Loucy (cell line): ENCODE measurements at regions not wholly inside any gene's neighbourhood (a gene's known extent, or its start where the extent isn't known, plus 50 kb on each side); places are given as distances from the start of the nearest gene placed in this dataset.

Experiments
- H2AFZ ChIP-seq: fragments of 200-600 bp; sonication (generic); 2 replicates; pipeline ENCODE4 v1.6.0; 2016; ENCODE audit warnings: antibody characterized with exemption, mild to moderate bottlenecking, low read length, moderate library complexity
- H3F3A ChIP-seq: fragments of 200-600 bp; 2 replicates; pipeline ENCODE4 v1.6.0; 2016; ENCODE audit warnings: antibody characterized with exemption, low read depth, mild to moderate bottlenecking
- H3K27me3 ChIP-seq: fragments of 200-600 bp; sonication (generic); 2 replicates; pipeline ENCODE4 v1.6.1; 2014; ENCODE audit warnings: low read length, mild to moderate bottlenecking; ENCODE audit not compliant: insufficient read depth, poor library complexity, severe bottlenecking
- H3K36me3 ChIP-seq: fragments of 200-600 bp; sonication (generic); 2 replicates; pipeline ENCODE4 v1.6.1; 2016; ENCODE audit warnings: low read length; ENCODE audit not compliant: insufficient read depth
- H3K4me1 ChIP-seq: fragments of 200-600 bp; sonication (generic); 2 replicates; pipeline ENCODE4 v1.5.1; 2014; ENCODE audit warnings: low read length, mild to moderate bottlenecking; ENCODE audit not compliant: insufficient read depth, poor library complexity, severe bottlenecking
- H3K4me2 ChIP-seq: fragments of 200-600 bp; sonication (generic); 2 replicates; pipeline ENCODE4 v1.6.0; 2014; ENCODE audit warnings: antibody characterized with exemption, low read length, low read depth, mild to moderate bottlenecking; ENCODE audit not compliant: poor library complexity, severe bottlenecking
- H3K4me3 ChIP-seq: fragments of 200-600 bp; sonication (generic); 2 replicates; pipeline ENCODE4 v1.5.1; 2014; ENCODE audit warnings: low read length, mild to moderate bottlenecking, mixed read lengths; ENCODE audit not compliant: poor library complexity, severe bottlenecking
- H3K79me2 ChIP-seq: fragments of 200-600 bp; sonication (generic); 2 replicates; pipeline ENCODE4 v1.6.1; 2014; ENCODE audit warnings: low read length; ENCODE audit not compliant: insufficient read depth
- H3K9ac ChIP-seq: fragments of 200-600 bp; sonication (generic); 2 replicates; pipeline ENCODE4 v1.6.0; 2014; ENCODE audit warnings: mild to moderate bottlenecking, low read depth, low read length, moderate library complexity; ENCODE audit not compliant: poor library complexity, severe bottlenecking
- H3K9me2 ChIP-seq: fragments of 200-600 bp; sonication (generic); replicated peaks from 2 replicates; pipeline ENCODE4 v1.6.1; 2016; ENCODE audit warnings: low read depth, low read length, mixed read lengths
- H3K9me3 ChIP-seq: fragments of 200-600 bp; sonication (generic); 2 replicates; pipeline ENCODE4 v1.6.1; 2014; ENCODE audit warnings: mild to moderate bottlenecking, antibody characterized with exemption, low read length, low read depth; ENCODE audit not compliant: insufficient read depth
- H4K20me1 ChIP-seq: fragments of 200-600 bp; sonication (generic); 2 replicates; pipeline ENCODE4 v1.6.0; 2014; ENCODE audit warnings: antibody characterized with exemption, low read length, mild to moderate bottlenecking; ENCODE audit not compliant: insufficient read depth, poor library complexity, severe bottlenecking
- CTCF ChIP-seq: fragments of 200-600 bp; sonication (generic); conservative IDR thresholded peaks from 2 replicates; pipeline ENCODE4 v1.5.1; 2014; ENCODE audit warnings: mild to moderate bottlenecking, antibody characterized with exemption, low read length
- EZH2phosphoT487 ChIP-seq: fragments of 200-600 bp; IDR thresholded peaks from 2 replicates; pipeline ENCODE4 v1.6.1; 2018; ENCODE audit warnings: antibody characterized with exemption, mild to moderate bottlenecking, moderate library complexity, borderline replicate concordance

DNA sequence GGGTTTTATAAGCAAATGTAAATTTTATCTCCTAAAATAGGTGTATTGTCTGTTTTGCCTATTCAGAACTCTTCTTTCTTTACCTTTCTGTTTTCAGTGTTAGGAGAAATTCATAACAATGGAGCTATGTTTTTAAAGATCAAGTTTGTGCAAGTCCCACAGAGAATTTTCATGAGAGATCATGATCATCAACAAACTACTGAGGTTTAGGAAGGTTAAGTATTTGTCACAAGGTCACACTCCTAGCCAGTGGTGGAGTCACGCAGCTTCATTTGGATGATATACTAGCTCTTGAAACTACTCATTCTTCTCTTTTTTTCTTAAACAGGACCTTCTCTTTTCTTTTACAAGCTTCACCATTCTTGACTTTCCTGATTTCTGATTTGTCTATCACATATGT, 892.6 kb upstream of the FRG1 start:
- H3K79me2 ChIP-seq = no peaks in the 10 kb centered on the region
- H3K4me3 ChIP-seq = no peak overlapping the region
- no peaks in the 10 kb centered on the region for H3K9me2 ChIP-seq
- H3K27me3 ChIP-seq = no peaks in the 10 kb centered on the region
- H3K36me3 ChIP-seq = no peaks in the 10 kb centered on the region
- no peaks in the 10 kb centered on the region for H3K4me1 ChIP-seq
- no peak overlapping the region for H3K9ac ChIP-seq
- no peaks in the 10 kb centered on the region for H3F3A ChIP-seq
- H3K4me2 ChIP-seq = no peak overlapping the region
- H3K9me3 ChIP-seq = no peaks in the 10 kb centered on the region; the same call in 1 of the 2 replicates
- TF ChIP-seq EZH2phosphoT487 = no peak
- no peak for TF ChIP-seq CTCF
- H4K20me1 ChIP-seq = no peaks in the 10 kb centered on the region
- no peak overlapping the region for H2AFZ ChIP-seq

- H3K36me3 ChIP-seq = no peaks in the 10 kb centered on the region
- no peak overlapping the region for H3K9ac ChIP-seq
- H3K9me2 ChIP-seq = no peaks in the 10 kb centered on the region
- H4K20me1 ChIP-seq = no peaks in the 10 kb centered on the region
- no peaks in the 10 kb centered on the region for H3K4me1 ChIP-seq
- no peaks in the 10 kb centered on the region; the same call in 1 of the 2 replicates for H3K9me3 ChIP-seq
- no peaks in the 10 kb centered on the region for H3F3A ChIP-seq
- H3K79me2 ChIP-seq = no peaks in the 10 kb centered on the region
- H2AFZ ChIP-seq = no peak overlapping the region
- no peak for TF ChIP-seq CTCF
- TF ChIP-seq EZH2phosphoT487 = no peak
- H3K4me2 ChIP-seq = no peak overlapping the region
- no peaks in the 10 kb centered on the region for H3K27me3 ChIP-seq
- H3K4me3 ChIP-seq = no peak overlapping the region
These were observed 891.0 kb upstream of the FRG1 start for GRCh38 chr4:189049682-189050081.

DNA sequence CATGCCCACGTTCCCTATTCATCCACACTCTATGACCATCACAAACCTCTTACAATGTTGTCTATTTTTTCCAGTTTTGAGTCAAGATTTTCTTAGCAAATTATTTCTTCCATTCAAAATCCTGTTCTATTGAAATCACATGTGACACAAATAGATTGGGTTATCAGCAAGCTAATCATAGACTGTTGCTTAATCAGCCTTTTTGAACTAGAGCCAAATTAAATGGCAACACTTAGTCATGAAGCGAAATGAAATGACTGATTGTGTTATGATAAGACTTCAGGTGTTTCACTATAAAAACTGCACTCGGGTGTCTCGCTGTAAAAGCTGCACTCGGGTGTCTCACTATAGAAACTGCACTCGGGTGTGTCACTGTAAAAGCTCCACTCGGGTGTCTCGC, 890.0 kb upstream of the FRG1 start:
- Histone ChIP-seq H3K9me2 (no peaks in the 10 kb centered on the region), H3K79me2 (no peaks in the 10 kb centered on the region), H3K27me3 (no peaks in the 10 kb centered on the region), H3K9me3 (no peaks in the 10 kb centered on the region; the same call in 1 of the 2 replicates), H3K4me2 (no peak overlapping the region), H3K9ac (no peak overlapping the region), H2AFZ (no peak overlapping the region), H4K20me1 (no peaks in the 10 kb centered on the region), H3K4me1 (no peaks in the 10 kb centered on the region), H3K4me3 (no peak overlapping the region), H3F3A (no peaks in the 10 kb centered on the region), H3K36me3 (no peaks in the 10 kb centered on the region)
- TF ChIP-seq CTCF = no peak
- TF ChIP-seq EZH2phosphoT487 = no peak
